ENCODE measurements at regions not wholly inside any gene's neighbourhood (a gene's known extent, or its start where the extent isn't known, plus 50 kb on each side); places are given as distances from the start of the nearest gene placed in this dataset.

- no peak for ATAC-seq
- no peak for TF ChIP-seq TCF4 (CRISPR knock-in tag; IDR thresholded peaks at IDR 0.05; ENCODE audit: borderline replicate concordance)
- TF ChIP-seq TOX (CRISPR knock-in tag; IDR thresholded peaks at IDR 0.05; ENCODE audit: borderline replicate concordance): no peak
- TF ChIP-seq ZFP3 (CRISPR knock-in tag; IDR thresholded peaks at IDR 0.05): no peak
- no peak for TF ChIP-seq ZFP30 (CRISPR knock-in tag; IDR thresholded peaks at IDR 0.05)
- TF ChIP-seq GLIS3 (CRISPR knock-in tag; IDR thresholded peaks at IDR 0.05): no peak
- TF ChIP-seq RARB (CRISPR knock-in tag; IDR thresholded peaks at IDR 0.05): no peak
- no peak for TF ChIP-seq PATZ1 (CRISPR knock-in tag; IDR thresholded peaks at IDR 0.05; ENCODE audit: borderline replicate concordance)
- no peak for TF ChIP-seq ZNF8 (CRISPR knock-in tag; IDR thresholded peaks at IDR 0.05)
- TF ChIP-seq ZNF70 (CRISPR knock-in tag; IDR thresholded peaks at IDR 0.05): no peak
- TF ChIP-seq PPARA (CRISPR knock-in tag; IDR thresholded peaks at IDR 0.05; ENCODE audit: borderline replicate concordance): no peak
- TF ChIP-seq BACH2 (CRISPR knock-in tag; IDR thresholded peaks at IDR 0.05; ENCODE audit: borderline replicate concordance): no peak
These were observed 138.2 kb upstream of the NCOR2 start for GRCh38 chr12:124705545-124706138.

- no peak for ATAC-seq
- no peak for TF ChIP-seq PPARA (CRISPR knock-in tag; IDR thresholded peaks at IDR 0.05; ENCODE audit: borderline replicate concordance)
These were observed 137.2 kb upstream of the NCOR2 start for GRCh38 chr12:124704619-124705018.

- TF ChIP-seq BACH2 (CRISPR knock-in tag; IDR thresholded peaks at IDR 0.05; ENCODE audit: borderline replicate concordance) (no peak), PATZ1 (CRISPR knock-in tag; IDR thresholded peaks at IDR 0.05; ENCODE audit: borderline replicate concordance) (no peak), OSR1 (CRISPR knock-in tag; IDR thresholded peaks at IDR 0.05) (no peak), CSDC2 (CRISPR knock-in tag; IDR thresholded peaks at IDR 0.05) (no peak), PPARA (CRISPR knock-in tag; IDR thresholded peaks at IDR 0.05; ENCODE audit: borderline replicate concordance) (no peak), ZNF565 (CRISPR knock-in tag; conservative IDR thresholded peaks at IDR 0.05; ENCODE audit: low read depth) (no peak), SNAI2 (CRISPR knock-in tag; IDR thresholded peaks at IDR 0.05) (no peak), TCF4 (CRISPR knock-in tag; IDR thresholded peaks at IDR 0.05; ENCODE audit: borderline replicate concordance) (no peak), ZC3H10 (CRISPR knock-in tag; IDR thresholded peaks at IDR 0.05) (no peak), TOX (CRISPR knock-in tag; IDR thresholded peaks at IDR 0.05; ENCODE audit: borderline replicate concordance) (no peak), ZNF70 (CRISPR knock-in tag; IDR thresholded peaks at IDR 0.05) (no peak), ESRRG (CRISPR knock-in tag; IDR thresholded peaks at IDR 0.05) (no peak), ZNF8 (CRISPR knock-in tag; IDR thresholded peaks at IDR 0.05) (no peak)
- TF ChIP-seq, protein P1, sequence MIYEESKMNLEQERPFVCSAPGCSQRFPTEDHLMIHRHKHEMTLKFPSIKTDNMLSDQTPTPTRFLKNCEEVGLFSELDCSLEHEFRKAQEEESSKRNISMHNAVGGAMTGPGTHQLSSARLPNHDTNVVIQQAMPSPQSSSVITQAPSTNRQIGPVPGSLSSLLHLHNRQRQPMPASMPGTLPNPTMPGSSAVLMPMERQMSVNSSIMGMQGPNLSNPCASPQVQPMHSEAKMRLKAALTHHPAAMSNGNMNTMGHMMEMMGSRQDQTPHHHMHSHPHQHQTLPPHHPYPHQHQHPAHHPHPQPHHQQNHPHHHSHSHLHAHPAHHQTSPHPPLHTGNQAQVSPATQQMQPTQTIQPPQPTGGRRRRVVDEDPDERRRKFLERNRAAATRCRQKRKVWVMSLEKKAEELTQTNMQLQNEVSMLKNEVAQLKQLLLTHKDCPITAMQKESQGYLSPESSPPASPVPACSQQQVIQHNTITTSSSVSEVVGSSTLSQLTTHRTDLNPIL (CRISPR knock-in tag; IDR thresholded peaks at IDR 0.05; ENCODE audit: low read depth): no peak
- TF ChIP-seq, protein P2, sequence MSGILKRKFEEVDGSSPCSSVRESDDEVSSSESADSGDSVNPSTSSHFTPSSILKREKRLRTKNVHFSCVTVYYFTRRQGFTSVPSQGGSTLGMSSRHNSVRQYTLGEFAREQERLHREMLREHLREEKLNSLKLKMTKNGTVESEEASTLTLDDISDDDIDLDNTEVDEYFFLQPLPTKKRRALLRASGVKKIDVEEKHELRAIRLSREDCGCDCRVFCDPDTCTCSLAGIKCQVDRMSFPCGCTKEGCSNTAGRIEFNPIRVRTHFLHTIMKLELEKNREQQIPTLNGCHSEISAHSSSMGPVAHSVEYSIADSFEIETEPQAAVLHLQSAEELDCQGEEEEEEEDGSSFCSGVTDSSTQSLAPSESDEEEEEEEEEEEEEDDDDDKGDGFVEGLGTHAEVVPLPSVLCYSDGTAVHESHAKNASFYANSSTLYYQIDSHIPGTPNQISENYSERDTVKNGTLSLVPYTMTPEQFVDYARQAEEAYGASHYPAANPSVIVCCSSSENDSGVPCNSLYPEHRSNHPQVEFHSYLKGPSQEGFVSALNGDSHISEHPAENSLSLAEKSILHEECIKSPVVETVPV (CRISPR knock-in tag; IDR thresholded peaks at IDR 0.05): no peak
- TF ChIP-seq, protein P3, sequence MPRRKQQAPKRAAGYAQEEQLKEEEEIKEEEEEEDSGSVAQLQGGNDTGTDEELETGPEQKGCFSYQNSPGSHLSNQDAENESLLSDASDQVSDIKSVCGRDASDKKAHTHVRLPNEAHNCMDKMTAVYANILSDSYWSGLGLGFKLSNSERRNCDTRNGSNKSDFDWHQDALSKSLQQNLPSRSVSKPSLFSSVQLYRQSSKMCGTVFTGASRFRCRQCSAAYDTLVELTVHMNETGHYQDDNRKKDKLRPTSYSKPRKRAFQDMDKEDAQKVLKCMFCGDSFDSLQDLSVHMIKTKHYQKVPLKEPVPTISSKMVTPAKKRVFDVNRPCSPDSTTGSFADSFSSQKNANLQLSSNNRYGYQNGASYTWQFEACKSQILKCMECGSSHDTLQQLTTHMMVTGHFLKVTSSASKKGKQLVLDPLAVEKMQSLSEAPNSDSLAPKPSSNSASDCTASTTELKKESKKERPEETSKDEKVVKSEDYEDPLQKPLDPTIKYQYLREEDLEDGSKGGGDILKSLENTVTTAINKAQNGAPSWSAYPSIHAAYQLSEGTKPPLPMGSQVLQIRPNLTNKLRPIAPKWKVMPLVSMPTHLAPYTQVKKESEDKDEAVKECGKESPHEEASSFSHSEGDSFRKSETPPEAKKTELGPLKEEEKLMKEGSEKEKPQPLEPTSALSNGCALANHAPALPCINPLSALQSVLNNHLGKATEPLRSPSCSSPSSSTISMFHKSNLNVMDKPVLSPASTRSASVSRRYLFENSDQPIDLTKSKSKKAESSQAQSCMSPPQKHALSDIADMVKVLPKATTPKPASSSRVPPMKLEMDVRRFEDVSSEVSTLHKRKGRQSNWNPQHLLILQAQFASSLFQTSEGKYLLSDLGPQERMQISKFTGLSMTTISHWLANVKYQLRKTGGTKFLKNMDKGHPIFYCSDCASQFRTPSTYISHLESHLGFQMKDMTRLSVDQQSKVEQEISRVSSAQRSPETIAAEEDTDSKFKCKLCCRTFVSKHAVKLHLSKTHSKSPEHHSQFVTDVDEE (CRISPR knock-in tag; IDR thresholded peaks at IDR 0.05): no peak
- no peak for ATAC-seq
These were observed 136.4 kb upstream of the NCOR2 start for GRCh38 chr12:124703856-124704255.

Measured in SK-N-SH treated with all-trans-retinoic acid at 6 μM for 48 hours (cell line).